GM19238 (cell line): ENCODE measurements at regions not wholly inside any gene's neighbourhood (a gene's known extent, or its start where the extent isn't known, plus 50 kb on each side); places are given as distances from the start of the nearest gene placed in this dataset.
"Not testable (repeated sequence)": the region's sequence is repeated elsewhere in the genome, so short reads cannot be mapped to it uniquely, and the experiment has no call there.

Experiments used
- DNase-seq: peaks from one replicate; pipeline ENCODE4 v3.0.0; 2011; ENCODE audit warnings: low spot score; ENCODE audit not compliant: insufficient read length

- DNase-seq: no peak
Measured at GRCh38 chr7:37598824-37599223, 84.7 kb upstream of the GPR141 start.

GRCh38 chr7:37601321-37601720, 82.2 kb upstream of the GPR141 start:
- DNase-seq: no peak

GRCh38 chr7:37604078-37604477, 79.5 kb upstream of the GPR141 start:
- no peak for DNase-seq

- DNase-seq: not testable (repeated sequence)
Measured at GRCh38 chr7:37617406-37617805, 66.2 kb upstream of the GPR141 start.

- DNase-seq: no peak
Measured at GRCh38 chr7:37633048-37633447, 50.5 kb upstream of the GPR141 start.
